ENCODE measurements at regions not wholly inside any gene's neighbourhood (a gene's known extent, or its start where the extent isn't known, plus 50 kb on each side); places are given as distances from the start of the nearest gene placed in this dataset.

- TF ChIP-seq CREB1 (IDR thresholded peaks at IDR 0.05; ENCODE audit: low read depth) (no peak), MAX (IDR thresholded peaks at IDR 0.05) (no peak), EP300 (IDR thresholded peaks at IDR 0.05; ENCODE audit: borderline replicate concordance) (no peak), CEBPB (IDR thresholded peaks at IDR 0.05) (no peak), RAD21 (IDR thresholded peaks at IDR 0.05; ENCODE audit: low read depth) (no peak), YY1 (IDR thresholded peaks at IDR 0.05; ENCODE audit: low read depth) (no peak), REST (IDR thresholded peaks at IDR 0.05; ENCODE audit: low read depth) (no peak)
These were observed 119.7 kb upstream of the TARS1 start for GRCh38 chr5:33321026-33321425.
